Adrenal gland (tissue), 5 donors: ENCODE measurements at regions not wholly inside any gene's neighbourhood (a gene's known extent, or its start where the extent isn't known, plus 50 kb on each side); places are given as distances from the start of the nearest gene placed in this dataset.

Experiments
- POLR2A ChIP-seq, 2 donors: fragments of 450-650 bp; IDR thresholded peaks; one replicate each; pipeline ENCODE4 v1.6.1; 2017; ENCODE audit warnings: antibody characterized with exemption in 2 of 2, mild to moderate bottlenecking in 2 of 2, moderate library complexity in 1 of 2
- TF ChIP-seq, protein P1 (sequence below), 6 experiments: fragments of 450-650 bp in 4 of 6; fragments of 200-600 bp in 2 of 6; sonication (generic) in 1 of 6; IDR thresholded peaks; 1 replicate in 5 of 6; 2 replicates in 1 of 6; pipeline versions ENCODE4 v1.5.1 to v1.8.0; 2016 to 2021; ENCODE audit warnings: antibody characterized with exemption in 6 of 6, mild to moderate bottlenecking in 2 of 6, moderate library complexity in 1 of 6
- donor health status: DM: no; HTN: no; CAD: no.

DNA sequence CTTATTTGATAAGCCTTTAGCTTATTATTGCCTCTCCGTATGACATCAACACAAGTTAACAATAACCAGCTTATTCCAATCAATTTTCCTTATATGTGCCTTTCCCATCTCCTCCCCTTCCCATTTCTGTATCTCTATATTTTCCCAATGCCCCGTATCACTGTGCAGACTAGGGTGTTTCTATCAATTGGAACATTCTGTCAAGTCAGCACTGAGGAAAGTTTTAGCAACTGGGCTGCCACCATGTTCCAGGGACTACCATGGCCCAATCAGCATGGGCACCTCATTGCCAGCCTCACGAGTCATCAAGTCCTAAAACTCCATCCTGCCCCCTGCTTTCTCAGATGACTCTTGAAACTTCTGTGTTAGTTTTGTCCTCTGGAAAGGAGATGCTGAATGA lies 973.1 kb upstream of the CNTN5 start:
- TF ChIP-seq, protein P1, sequence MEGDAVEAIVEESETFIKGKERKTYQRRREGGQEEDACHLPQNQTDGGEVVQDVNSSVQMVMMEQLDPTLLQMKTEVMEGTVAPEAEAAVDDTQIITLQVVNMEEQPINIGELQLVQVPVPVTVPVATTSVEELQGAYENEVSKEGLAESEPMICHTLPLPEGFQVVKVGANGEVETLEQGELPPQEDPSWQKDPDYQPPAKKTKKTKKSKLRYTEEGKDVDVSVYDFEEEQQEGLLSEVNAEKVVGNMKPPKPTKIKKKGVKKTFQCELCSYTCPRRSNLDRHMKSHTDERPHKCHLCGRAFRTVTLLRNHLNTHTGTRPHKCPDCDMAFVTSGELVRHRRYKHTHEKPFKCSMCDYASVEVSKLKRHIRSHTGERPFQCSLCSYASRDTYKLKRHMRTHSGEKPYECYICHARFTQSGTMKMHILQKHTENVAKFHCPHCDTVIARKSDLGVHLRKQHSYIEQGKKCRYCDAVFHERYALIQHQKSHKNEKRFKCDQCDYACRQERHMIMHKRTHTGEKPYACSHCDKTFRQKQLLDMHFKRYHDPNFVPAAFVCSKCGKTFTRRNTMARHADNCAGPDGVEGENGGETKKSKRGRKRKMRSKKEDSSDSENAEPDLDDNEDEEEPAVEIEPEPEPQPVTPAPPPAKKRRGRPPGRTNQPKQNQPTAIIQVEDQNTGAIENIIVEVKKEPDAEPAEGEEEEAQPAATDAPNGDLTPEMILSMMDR (IDR thresholded peaks at IDR 0.05), result no peak
- no peak for TF ChIP-seq POLR2A (IDR thresholded peaks at IDR 0.05)
